CD4-positive, alpha-beta T cell treated with Interleukin-4 for 4 hours (primary cell): ENCODE measurements at regions not wholly inside any gene's neighbourhood (a gene's known extent, or its start where the extent isn't known, plus 50 kb on each side); places are given as distances from the start of the nearest gene placed in this dataset.

Source experiments
- DNase-seq: peaks from one replicate; pipeline ENCODE4 v3.0.0-alpha.2; 2020

- no peak for DNase-seq
Measured at GRCh38 chrX:10819973-10820372, 199.6 kb upstream of the MID1 start.

GRCh38 chrX:10821293-10821692 is 200.9 kb upstream of the MID1 start:
- no peak for DNase-seq

GRCh38 chrX:10828036-10828435 is 207.7 kb upstream of the MID1 start:
- no peak for DNase-seq

- DNase-seq, result no peak
Measured at GRCh38 chrX:10828640-10829039, 208.3 kb upstream of the MID1 start.

- no peak for DNase-seq
Measured at GRCh38 chrX:10831716-10832502, 211.5 kb upstream of the MID1 start.

GRCh38 chrX:10833299-10834169 is 213.1 kb upstream of the MID1 start:
- DNase-seq, result no peak

GRCh38 chrX:10841579-10841978 is 221.2 kb upstream of the MID1 start:
- no peak for DNase-seq

GRCh38 chrX:10842646-10843045 is 222.3 kb upstream of the MID1 start:
- no peak for DNase-seq

- no peak for DNase-seq
Measured at GRCh38 chrX:10847333-10847732, 226.9 kb upstream of the MID1 start.

GRCh38 chrX:10851809-10852208 is 231.4 kb upstream of the MID1 start:
- DNase-seq, result no peak

GRCh38 chrX:10854594-10854993 is 234.2 kb upstream of the MID1 start:
- DNase-seq, result no peak

GRCh38 chrX:10855845-10856244 is 235.5 kb upstream of the MID1 start:
- DNase-seq, result no peak

GRCh38 chrX:10856797-10857196 is 236.4 kb upstream of the MID1 start:
- no peak for DNase-seq

- DNase-seq, result no peak
Measured at GRCh38 chrX:10859353-10859752, 239.0 kb upstream of the MID1 start.

GRCh38 chrX:10875995-10876394 is 235.1 kb upstream of the HCCS start:
- no peak for DNase-seq

- DNase-seq, result no peak
Measured at GRCh38 chrX:10882484-10882883, 228.6 kb upstream of the HCCS start.

- no peak for DNase-seq
Measured at GRCh38 chrX:10884246-10884645, 226.9 kb upstream of the HCCS start.

- no peak for DNase-seq
Measured at GRCh38 chrX:10892621-10893225, 218.4 kb upstream of the HCCS start.

- no peak for DNase-seq
Measured at GRCh38 chrX:10893366-10893765, 217.8 kb upstream of the HCCS start.

GRCh38 chrX:10893976-10894375 is 217.2 kb upstream of the HCCS start:
- no peak for DNase-seq

GRCh38 chrX:10897768-10898167 is 213.4 kb upstream of the HCCS start:
- DNase-seq, result no peak

GRCh38 chrX:10900585-10901289 is 210.4 kb upstream of the HCCS start:
- DNase-seq, result no peak

GRCh38 chrX:10901290-10901633 is 209.9 kb upstream of the HCCS start:
- no peak for DNase-seq
